ENCODE measurements at regions not wholly inside any gene's neighbourhood (a gene's known extent, or its start where the extent isn't known, plus 50 kb on each side); places are given as distances from the start of the nearest gene placed in this dataset.

DNA sequence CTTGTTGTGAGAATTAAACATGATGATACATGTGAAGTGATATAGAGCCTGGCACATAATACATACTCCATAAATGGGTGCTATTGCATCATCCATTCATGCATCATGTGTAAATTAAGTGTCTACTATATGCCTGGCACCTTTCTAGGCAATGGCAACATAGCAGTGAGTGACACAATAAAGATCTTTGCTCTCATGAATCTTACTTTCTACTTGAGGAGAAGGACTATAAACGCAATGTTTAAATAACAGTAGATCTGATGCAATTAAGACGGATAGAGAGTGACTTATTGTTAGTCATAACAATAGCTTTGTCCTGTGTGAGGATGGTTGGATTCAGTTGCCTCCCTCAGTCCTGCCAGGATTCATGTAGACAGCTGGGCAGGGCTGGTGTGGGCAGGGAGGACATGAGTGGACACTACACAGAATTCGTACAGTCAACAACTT is 88.4 kb upstream of the NPAS2 start:
- intact Hi-C loops (cut with DNase I) = loop anchor here (2.0 kb wide), 1 partner anchor 253 kb away; no protein-coding TSS in a partner anchor
- no peaks in the 10 kb centered on the region for H3K4me1 ChIP-seq
- no peak for DNase-seq
- H3K36me3 ChIP-seq = no peaks in the 10 kb centered on the region
- H3K9me3 ChIP-seq = no peaks in the 10 kb centered on the region
- H3K4me3 ChIP-seq = no peak overlapping the region
- WGBS, 2 donors = 54 to 81% methylated on average over 3 of the region's 3 CpGs
- H3K27me3 ChIP-seq = no peaks in the 10 kb centered on the region
- TF ChIP-seq EP300 (IDR thresholded peaks at IDR 0.05) (no peak), POLR2A (IDR thresholded peaks at IDR 0.05) (no peak), POLR2AphosphoS5 (IDR thresholded peaks at IDR 0.05) (no peak)
- TF ChIP-seq, protein P1, sequence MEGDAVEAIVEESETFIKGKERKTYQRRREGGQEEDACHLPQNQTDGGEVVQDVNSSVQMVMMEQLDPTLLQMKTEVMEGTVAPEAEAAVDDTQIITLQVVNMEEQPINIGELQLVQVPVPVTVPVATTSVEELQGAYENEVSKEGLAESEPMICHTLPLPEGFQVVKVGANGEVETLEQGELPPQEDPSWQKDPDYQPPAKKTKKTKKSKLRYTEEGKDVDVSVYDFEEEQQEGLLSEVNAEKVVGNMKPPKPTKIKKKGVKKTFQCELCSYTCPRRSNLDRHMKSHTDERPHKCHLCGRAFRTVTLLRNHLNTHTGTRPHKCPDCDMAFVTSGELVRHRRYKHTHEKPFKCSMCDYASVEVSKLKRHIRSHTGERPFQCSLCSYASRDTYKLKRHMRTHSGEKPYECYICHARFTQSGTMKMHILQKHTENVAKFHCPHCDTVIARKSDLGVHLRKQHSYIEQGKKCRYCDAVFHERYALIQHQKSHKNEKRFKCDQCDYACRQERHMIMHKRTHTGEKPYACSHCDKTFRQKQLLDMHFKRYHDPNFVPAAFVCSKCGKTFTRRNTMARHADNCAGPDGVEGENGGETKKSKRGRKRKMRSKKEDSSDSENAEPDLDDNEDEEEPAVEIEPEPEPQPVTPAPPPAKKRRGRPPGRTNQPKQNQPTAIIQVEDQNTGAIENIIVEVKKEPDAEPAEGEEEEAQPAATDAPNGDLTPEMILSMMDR (IDR thresholded peaks at IDR 0.05) = no peak
- no peak overlapping the region for H3K27ac ChIP-seq

DNA sequence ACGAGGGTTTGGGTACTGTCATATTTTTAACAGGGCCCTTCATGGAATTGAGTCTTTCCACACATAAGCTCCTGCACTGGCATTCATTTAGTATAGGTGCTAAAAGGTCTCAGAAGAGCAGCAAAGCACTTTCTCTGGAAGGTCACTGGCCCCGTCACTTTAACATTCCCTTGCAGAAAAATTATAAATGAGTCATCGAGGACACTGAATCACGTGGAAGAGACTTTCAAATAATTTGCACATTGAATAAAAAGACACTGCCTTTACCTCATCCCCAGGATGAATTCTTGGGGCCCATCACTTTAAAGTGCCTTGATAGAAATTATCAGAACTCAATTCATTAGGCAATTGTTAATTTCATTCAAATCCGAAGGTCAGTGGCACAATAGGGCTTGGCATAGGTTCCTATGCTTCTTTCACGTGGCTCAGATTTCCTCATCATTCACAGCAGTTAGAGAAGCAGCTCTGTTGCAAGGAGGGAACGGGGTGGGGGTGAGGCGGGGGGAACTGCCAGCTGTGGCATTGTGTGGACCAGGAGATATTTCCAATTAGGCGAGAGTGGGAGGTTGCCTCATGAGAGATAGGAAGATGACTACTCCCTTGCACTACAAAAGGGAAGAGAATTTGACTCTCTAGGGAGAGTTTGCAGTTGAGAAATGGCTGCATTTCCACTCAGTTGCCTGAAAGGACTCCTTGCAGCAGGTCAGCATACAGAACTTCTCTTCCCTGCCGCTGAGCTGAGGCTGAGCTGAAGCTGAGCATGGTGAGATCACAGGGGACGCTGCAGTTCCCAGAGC is 86.3 kb upstream of the NPAS2 start:
- H3K4me1 ChIP-seq = no peaks in the 10 kb centered on the region
- TF ChIP-seq EP300 (IDR thresholded peaks at IDR 0.05) = no peak
- peak in 1 of 4 donors; percentile 46 for TF ChIP-seq POLR2AphosphoS5 (IDR thresholded peaks at IDR 0.05)
- no peaks in the 10 kb centered on the region for H3K27me3 ChIP-seq
- DNase-seq = no peak
- intact Hi-C loops (cut with DNase I) = no loop called here
- H3K36me3 ChIP-seq = no peaks in the 10 kb centered on the region
- no peak overlapping the region for H3K4me3 ChIP-seq
- H3K9me3 ChIP-seq = no peaks in the 10 kb centered on the region
- WGBS, 2 donors = 57 to 67% methylated on average over 11 of the region's 11 CpGs
- no peak overlapping the region for H3K27ac ChIP-seq

DNA sequence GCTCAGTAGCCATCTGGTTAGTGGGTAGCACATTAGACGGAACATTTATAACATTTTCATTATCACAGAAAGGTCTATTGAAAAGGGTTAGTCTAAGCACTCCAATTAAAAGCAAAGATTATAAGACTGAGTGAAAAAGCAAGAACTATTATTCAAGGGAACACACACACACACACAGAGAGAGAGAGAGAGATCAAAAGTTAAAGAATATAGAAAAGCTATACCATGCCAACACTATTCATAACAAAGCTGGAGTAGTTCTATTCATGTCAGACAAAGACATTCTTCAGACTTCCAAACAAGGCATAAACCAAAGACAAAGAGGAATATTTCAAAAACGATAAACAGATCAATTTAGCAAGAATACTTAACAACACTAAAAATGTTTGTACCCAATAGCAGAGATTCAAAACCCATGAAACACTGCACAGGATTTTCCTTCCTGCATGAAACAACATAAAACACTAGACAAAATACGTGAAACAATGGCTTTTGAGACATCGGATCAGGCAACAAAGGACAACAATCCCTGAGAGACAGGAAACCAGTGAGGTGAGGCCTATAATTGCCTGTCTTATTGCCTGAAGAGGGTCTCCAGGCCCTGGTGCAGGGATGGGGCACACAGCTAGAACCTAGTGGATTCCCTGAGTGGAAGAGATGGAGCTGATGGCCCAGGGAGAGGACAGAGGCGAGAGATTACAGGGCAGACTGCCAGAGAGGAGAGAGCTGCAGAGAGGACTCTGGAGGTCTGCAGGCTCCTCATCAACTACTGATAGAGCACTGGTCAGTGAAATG is 83.6 kb upstream of the NPAS2 start:
- TF ChIP-seq POLR2A (IDR thresholded peaks at IDR 0.05) = no peak
- TF ChIP-seq, protein P1 (IDR thresholded peaks at IDR 0.05) = no peak
- TF ChIP-seq EP300 (IDR thresholded peaks at IDR 0.05) = no peak
- TF ChIP-seq POLR2AphosphoS5 (IDR thresholded peaks at IDR 0.05) = no peak
- intact Hi-C loops (cut with DNase I) = no loop called here
- 87 to 90% methylated on average over 5 of the region's 5 CpGs for WGBS, 2 donors

DNA sequence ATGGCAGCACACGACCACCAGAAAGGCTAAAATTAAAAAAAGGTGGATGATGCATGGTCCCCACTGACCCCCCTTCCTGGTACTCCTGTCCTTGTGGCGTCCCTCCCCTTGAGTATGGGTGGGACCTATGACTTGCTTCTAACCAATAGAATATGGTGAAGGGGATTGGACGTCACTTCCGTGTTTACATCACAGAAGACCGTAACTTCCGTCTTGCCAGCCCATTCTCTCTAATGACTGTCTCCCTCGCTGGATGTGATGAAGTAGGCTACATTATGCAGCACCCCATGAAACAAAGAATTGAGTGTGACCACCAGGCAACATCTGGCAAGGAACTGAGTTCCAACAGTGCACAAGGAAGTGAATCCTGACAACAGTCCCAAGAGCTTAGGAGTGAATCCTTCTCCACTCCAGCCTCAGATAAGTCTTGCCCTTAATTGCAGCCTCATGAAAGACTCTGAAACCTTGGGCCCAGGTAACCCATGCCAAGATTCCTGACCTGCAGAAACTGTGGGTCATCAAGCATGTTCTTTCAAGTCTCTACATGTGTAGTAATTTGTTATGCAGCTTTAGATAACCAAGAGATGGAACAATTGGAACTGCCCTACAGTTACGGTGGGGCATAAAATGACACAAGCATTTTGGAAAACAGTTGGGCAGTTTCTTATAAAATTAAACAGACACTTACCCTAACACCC is 80.1 kb upstream of the NPAS2 start:
- intact Hi-C loops (cut with DNase I) = no loop called here
- no peak for DNase-seq
- Histone ChIP-seq H3K27me3 (no peaks in the 10 kb centered on the region), H3K36me3 (no peaks in the 10 kb centered on the region), H3K9me3 (no peaks in the 10 kb centered on the region), H3K4me1 (peaks cover 0 to 31% (median 17%) of the 10 kb centered on the region in 4 donors), H3K4me3 (no peak overlapping the region), H3K27ac (no peak overlapping the region)
- TF ChIP-seq POLR2AphosphoS5 (IDR thresholded peaks at IDR 0.05) (no peak), EP300 (IDR thresholded peaks at IDR 0.05) (no peak), POLR2A (IDR thresholded peaks at IDR 0.05) (no peak)
- TF ChIP-seq, protein P1 (IDR thresholded peaks at IDR 0.05) = no peak
- WGBS, 2 donors = 91 to 92% methylated on average over 8 of the region's 8 CpGs

More for the DNA sequence above, 83.6 kb upstream of the NPAS2 start:
- Histone ChIP-seq H3K36me3 (no peaks in the 10 kb centered on the region), H3K9me3 (no peaks in the 10 kb centered on the region), H3K4me3 (no peak overlapping the region), H3K27me3 (no peaks in the 10 kb centered on the region), H3K4me1 (no peaks in the 10 kb centered on the region), H3K27ac (no peak overlapping the region)
- DNase-seq = no peak
